Inflammatory macrophage (primary cell): ENCODE measurements at regions not wholly inside any gene's neighbourhood (a gene's known extent, or its start where the extent isn't known, plus 50 kb on each side); places are given as distances from the start of the nearest gene placed in this dataset.
A peak's percentile ranks its signal among the peaks of the same experiment; 100 is the strongest.
"Not testable (repeated sequence)": the region's sequence is repeated elsewhere in the genome, so short reads cannot be mapped to it uniquely, and the experiment has no call there.

Source experiments
- DNase-seq, 2 donors: peaks; one replicate each; pipeline ENCODE4 v3.0.0-alpha.2; 2020 to 2022

- no peak for DNase-seq
These were observed 64.1 kb downstream of the ZDHHC19 start for GRCh38 chr3:196147116-196147515.

GRCh38 chr3:196145468-196146262 lies 63.8 kb upstream of the TFRC start:
- DNase-seq, result peak; percentile 93

- no peak for DNase-seq
These were observed 62.7 kb upstream of the TFRC start for GRCh38 chr3:196144383-196145105.

- no peak for DNase-seq
These were observed 62.0 kb upstream of the TFRC start for GRCh38 chr3:196143708-196144382.

GRCh38 chr3:196142202-196142956 lies 60.5 kb upstream of the TFRC start:
- DNase-seq, result peak in 1 of 2 donors; percentile 42

- no peak for DNase-seq
These were observed 59.9 kb upstream of the TFRC start for GRCh38 chr3:196141866-196142201.

- DNase-seq, result peak; percentile 35 to 57
These were observed 59.4 kb upstream of the TFRC start for GRCh38 chr3:196141052-196141865.

- DNase-seq, result no peak
These were observed 58.3 kb upstream of the TFRC start for GRCh38 chr3:196140224-196140623.

GRCh38 chr3:196139281-196139680 lies 57.4 kb upstream of the TFRC start:
- no peak for DNase-seq

- no peak for DNase-seq
These were observed 56.8 kb upstream of the TFRC start for GRCh38 chr3:196138482-196139254.

GRCh38 chr3:196136640-196136989 lies 54.7 kb upstream of the TFRC start:
- not testable (repeated sequence) for DNase-seq

GRCh38 chr3:196135693-196136639 lies 54.1 kb upstream of the TFRC start:
- no peak for DNase-seq

GRCh38 chr3:196134691-196135090 lies 52.8 kb upstream of the TFRC start:
- DNase-seq, result no peak

GRCh38 chr3:196133869-196134268 lies 52.0 kb upstream of the TFRC start:
- not testable (repeated sequence) for DNase-seq

GRCh38 chr3:196131921-196132320 lies 50.0 kb upstream of the TFRC start:
- DNase-seq, result no peak
